ENCODE measurements at regions not wholly inside any gene's neighbourhood (a gene's known extent, or its start where the extent isn't known, plus 50 kb on each side); places are given as distances from the start of the nearest gene placed in this dataset.
"Not testable (repeated sequence)": the region's sequence is repeated elsewhere in the genome, so short reads cannot be mapped to it uniquely, and the experiment has no call there.

- no peak for TF ChIP-seq CTCF (IDR thresholded peaks at IDR 0.05; ENCODE audit: borderline replicate concordance, insufficient read depth, low read depth, low read length)
- H3K4me3 ChIP-seq (ENCODE audit: low read depth, low read length), result no peak overlapping the region
Measured at GRCh38 chr15:39253552-39253951, 327.3 kb upstream of the THBS1 start.

GRCh38 chr15:39254181-39254580 lies 326.7 kb upstream of the THBS1 start:
- H3K4me3 ChIP-seq (ENCODE audit: low read depth, low read length), result no peak overlapping the region
- TF ChIP-seq CTCF (IDR thresholded peaks at IDR 0.05; ENCODE audit: borderline replicate concordance, insufficient read depth, low read depth, low read length), result no peak

GRCh38 chr15:39255760-39256159 lies 325.1 kb upstream of the THBS1 start:
- no peak for TF ChIP-seq CTCF (IDR thresholded peaks at IDR 0.05; ENCODE audit: borderline replicate concordance, insufficient read depth, low read depth, low read length)
- H3K4me3 ChIP-seq (ENCODE audit: low read depth, low read length), result no peak overlapping the region

- no peak for TF ChIP-seq CTCF (IDR thresholded peaks at IDR 0.05; ENCODE audit: borderline replicate concordance, insufficient read depth, low read depth, low read length)
- no peak overlapping the region for H3K4me3 ChIP-seq (ENCODE audit: low read depth, low read length)
Measured at GRCh38 chr15:39260391-39260790, 320.5 kb upstream of the THBS1 start.

- no peak overlapping the region for H3K4me3 ChIP-seq (ENCODE audit: low read depth, low read length)
- TF ChIP-seq CTCF (IDR thresholded peaks at IDR 0.05; ENCODE audit: borderline replicate concordance, insufficient read depth, low read depth, low read length), result no peak
Measured at GRCh38 chr15:39260791-39261190, 320.1 kb upstream of the THBS1 start.

- not testable (repeated sequence) for H3K4me3 ChIP-seq (ENCODE audit: low read depth, low read length)
Measured at GRCh38 chr15:39261397-39262183, 319.3 kb upstream of the THBS1 start.

- not testable (repeated sequence) for H3K4me3 ChIP-seq (ENCODE audit: low read depth, low read length)
Measured at GRCh38 chr15:39262995-39263772, 317.7 kb upstream of the THBS1 start.

- no peak for TF ChIP-seq CTCF (IDR thresholded peaks at IDR 0.05; ENCODE audit: borderline replicate concordance, insufficient read depth, low read depth, low read length)
- no peak overlapping the region for H3K4me3 ChIP-seq (ENCODE audit: low read depth, low read length)
Measured at GRCh38 chr15:39265261-39265660, 315.6 kb upstream of the THBS1 start.

Data from GM12875 (cell line).